Stimulated activated CD4-positive, alpha-beta T cell treated with anti-CD3 and anti-CD28 coated beads, Interleukin-1b, Interleukin-23, amount 100 ng/mL, for 48 hours (primary cell): ENCODE measurements at regions not wholly inside any gene's neighbourhood (a gene's known extent, or its start where the extent isn't known, plus 50 kb on each side); places are given as distances from the start of the nearest gene placed in this dataset.
"Not testable (repeated sequence)": the region's sequence is repeated elsewhere in the genome, so short reads cannot be mapped to it uniquely, and the experiment has no call there.

Source experiments
- DNase-seq: peaks from one replicate; pipeline ENCODE4 v3.0.0-alpha.2; 2020

DNA sequence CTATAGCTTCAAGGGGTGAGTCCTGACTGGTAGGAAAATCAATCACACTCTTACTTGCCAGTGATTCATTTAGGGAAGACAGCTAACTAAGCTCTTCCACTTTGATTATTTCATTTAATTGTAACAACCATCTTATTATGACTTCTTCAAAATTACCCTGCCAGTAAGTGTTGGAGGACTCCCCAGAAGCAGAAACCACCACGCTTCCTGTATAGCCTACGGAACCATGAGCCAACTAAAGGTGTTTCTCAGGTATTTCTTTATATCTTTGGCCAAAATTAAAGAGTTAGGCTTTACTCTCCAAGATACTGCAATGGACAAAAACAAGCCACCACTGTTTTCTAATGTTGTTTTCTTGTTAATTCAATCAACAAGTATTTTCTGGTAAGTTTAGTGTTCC lies 61.0 kb downstream of the FOXD4L5 start:
- peak; percentile 53 for DNase-seq

DNA sequence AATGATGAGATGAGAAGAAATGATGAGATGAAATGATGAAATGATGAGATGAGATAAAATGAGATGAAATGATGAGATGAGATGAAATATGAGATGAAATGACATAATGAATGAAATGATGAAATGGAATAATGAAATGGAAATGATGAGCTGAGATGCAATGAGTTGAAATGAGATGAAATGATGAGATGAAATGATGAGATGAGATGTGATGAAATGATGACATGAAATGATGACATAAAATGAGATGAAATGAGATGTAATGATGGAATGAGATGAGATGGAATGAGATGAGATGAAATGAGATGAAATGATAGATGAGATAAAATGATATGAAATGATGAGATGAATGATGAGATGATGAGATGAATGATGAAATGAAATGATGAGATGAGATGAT lies 76.2 kb downstream of the FOXD4L5 start:
- DNase-seq, result not testable (repeated sequence)

DNA sequence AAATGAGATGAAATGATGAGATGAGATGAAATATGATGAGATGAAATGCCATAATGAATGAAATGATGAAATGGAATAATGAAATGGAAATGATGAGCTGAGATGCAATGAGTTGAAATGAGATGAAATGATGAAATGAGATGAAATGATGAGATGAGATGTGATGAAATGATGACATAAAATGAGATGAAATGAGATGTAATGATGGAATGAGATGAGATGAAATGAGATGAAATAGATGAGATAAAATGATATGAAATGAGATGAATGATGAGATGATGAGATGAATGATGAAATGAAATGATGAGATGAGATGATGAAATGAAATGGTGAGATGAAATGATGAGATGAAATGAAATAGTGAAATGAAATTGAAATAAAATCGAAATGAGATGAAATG lies 77.7 kb downstream of the FOXD4L5 start:
- not testable (repeated sequence) for DNase-seq

DNA sequence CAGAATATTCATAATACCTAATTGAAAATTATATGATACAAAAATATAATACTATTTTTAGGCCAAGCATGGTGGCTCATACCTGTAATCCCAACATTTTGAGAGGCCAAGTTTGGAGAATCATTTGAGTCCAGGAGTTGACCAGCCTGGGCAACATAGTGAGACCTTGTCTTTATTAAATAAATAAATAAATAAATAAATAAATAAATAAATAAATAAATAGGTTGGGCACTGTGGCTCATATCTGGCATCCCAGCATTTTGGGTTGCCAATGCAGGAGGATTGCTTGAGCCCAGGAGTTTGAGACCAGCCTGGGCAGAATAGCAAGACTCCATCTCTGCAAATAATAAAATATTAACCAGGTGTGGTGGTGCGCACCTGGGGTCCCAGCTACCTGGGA lies 79.2 kb downstream of the FOXD4L5 start:
- DNase-seq, result not testable (repeated sequence)

DNA sequence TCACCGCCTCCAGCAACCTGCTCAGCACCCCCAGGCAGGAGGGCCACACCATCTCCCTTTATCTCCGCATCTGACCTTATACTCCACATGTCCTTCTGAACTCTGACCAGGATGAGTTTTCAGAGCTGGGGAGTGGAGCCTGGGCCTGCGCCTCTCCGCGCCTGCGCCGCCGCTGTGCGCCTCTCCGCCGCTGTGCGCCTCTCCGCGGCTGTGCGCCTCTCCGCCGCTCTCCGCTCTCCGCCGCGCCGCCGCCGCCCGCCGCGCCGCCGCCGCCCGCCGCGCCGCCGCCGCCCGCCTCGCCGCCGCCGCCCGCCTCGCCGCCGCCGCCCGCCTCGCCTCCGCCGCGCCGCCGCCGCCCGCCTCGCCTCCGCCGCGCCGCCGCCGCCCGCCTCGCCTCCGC lies 89.2 kb downstream of the FOXD4L5 start:
- DNase-seq, result not testable (repeated sequence)

DNA sequence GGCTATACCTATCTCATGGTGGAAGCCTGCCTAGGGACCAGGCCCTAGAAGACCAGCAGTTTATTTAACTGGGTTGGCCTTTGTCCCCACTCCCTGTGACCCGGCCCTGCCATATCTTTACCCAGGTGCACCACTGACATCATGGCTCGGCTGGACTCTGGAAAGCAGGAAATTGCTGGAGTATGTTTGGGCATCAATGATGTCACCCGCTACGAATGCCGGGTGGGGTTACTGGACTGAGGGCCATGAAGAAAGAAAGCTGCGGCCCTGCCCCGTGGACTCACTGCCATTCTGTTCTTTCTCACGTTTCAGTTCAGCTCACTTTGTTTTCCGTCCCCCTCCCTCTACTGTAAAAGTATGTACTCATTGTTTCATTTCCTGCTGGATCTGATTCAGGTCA lies 129.1 kb downstream of the FOXD4L5 start:
- DNase-seq, result not testable (repeated sequence)
